Skeletal muscle satellite cell (primary cell): ENCODE measurements at regions not wholly inside any gene's neighbourhood (a gene's known extent, or its start where the extent isn't known, plus 50 kb on each side); places are given as distances from the start of the nearest gene placed in this dataset.

Experiments
- H3K27me3 ChIP-seq: 2 replicates; pipeline ENCODE4 v1.7.0; 2013; ENCODE audit warnings: low read length; ENCODE audit not compliant: control insufficient read depth, insufficient read depth
- H3K36me3 ChIP-seq: 2 replicates; pipeline ENCODE4 v1.7.0; 2013; ENCODE audit warnings: mild to moderate bottlenecking, control low read depth, low read length; ENCODE audit not compliant: insufficient read depth
- H3K4me1 ChIP-seq: 2 replicates; pipeline ENCODE4 v1.7.0; 2013; ENCODE audit warnings: low read length; ENCODE audit not compliant: control insufficient read depth, insufficient read depth
- H3K4me2 ChIP-seq: 2 replicates; pipeline ENCODE4 v1.7.0; 2013; ENCODE audit warnings: mild to moderate bottlenecking, low read length
- H3K4me3 ChIP-seq: 2 replicates; pipeline ENCODE4 v1.7.0; 2013; ENCODE audit warnings: low read length
- H3K9ac ChIP-seq: 2 replicates; pipeline ENCODE4 v1.7.0; 2013; ENCODE audit warnings: mild to moderate bottlenecking, low read depth, low read length, moderate library complexity
- H3K9me3 ChIP-seq: replicated peaks from 2 replicates; pipeline ENCODE4 v1.7.0; 2013; ENCODE audit warnings: mild to moderate bottlenecking, control low read depth, low read length

- Histone ChIP-seq H3K9me3 (no peaks in the 10 kb centered on the region), H3K4me2 (no peak overlapping the region), H3K4me3 (no peak overlapping the region), H3K4me1 (no peaks in the 10 kb centered on the region), H3K36me3 (no peaks in the 10 kb centered on the region), H3K27me3 (no peaks in the 10 kb centered on the region), H3K9ac (no peak overlapping the region)
Observed at GRCh38 chr7:155994279-155994811, 182.1 kb upstream of the SHH start.

GRCh38 chr7:155993420-155994278 lies 181.4 kb upstream of the SHH start:
- no peaks in the 10 kb centered on the region for H3K36me3 ChIP-seq
- H3K4me1 ChIP-seq: no peaks in the 10 kb centered on the region
- H3K9ac ChIP-seq: no peak overlapping the region
- no peaks in the 10 kb centered on the region for H3K9me3 ChIP-seq
- H3K4me3 ChIP-seq: no peak overlapping the region
- H3K4me2 ChIP-seq: no peak overlapping the region
- H3K27me3 ChIP-seq: no peaks in the 10 kb centered on the region

- Histone ChIP-seq H3K9ac (no peak overlapping the region), H3K4me2 (no peak overlapping the region), H3K9me3 (no peaks in the 10 kb centered on the region), H3K4me1 (no peaks in the 10 kb centered on the region), H3K4me3 (no peak overlapping the region), H3K27me3 (no peaks in the 10 kb centered on the region), H3K36me3 (no peaks in the 10 kb centered on the region)
Observed at GRCh38 chr7:155992974-155993373, 180.7 kb upstream of the SHH start.

GRCh38 chr7:155992538-155992937 lies 180.3 kb upstream of the SHH start:
- Histone ChIP-seq H3K9me3 (no peaks in the 10 kb centered on the region), H3K4me2 (no peak overlapping the region)

GRCh38 chr7:155992107-155992506 lies 179.8 kb upstream of the SHH start:
- Histone ChIP-seq H3K4me1 (no peaks in the 10 kb centered on the region), H3K4me2 (no peak overlapping the region), H3K9ac (no peak overlapping the region), H3K27me3 (no peaks in the 10 kb centered on the region), H3K4me3 (no peak overlapping the region), H3K36me3 (no peaks in the 10 kb centered on the region), H3K9me3 (no peaks in the 10 kb centered on the region)

More at GRCh38 chr7:155992538-155992937, 180.3 kb upstream of the SHH start:
- H3K9ac ChIP-seq: no peak overlapping the region
- H3K4me3 ChIP-seq: no peak overlapping the region
- H3K4me1 ChIP-seq: no peaks in the 10 kb centered on the region
- no peaks in the 10 kb centered on the region for H3K36me3 ChIP-seq
- H3K27me3 ChIP-seq: no peaks in the 10 kb centered on the region

GRCh38 chr7:155991470-155991869 lies 179.2 kb upstream of the SHH start:
- H3K9ac ChIP-seq: no peak overlapping the region
- no peaks in the 10 kb centered on the region for H3K4me1 ChIP-seq
- no peak overlapping the region for H3K4me3 ChIP-seq
- H3K4me2 ChIP-seq: no peak overlapping the region
- no peaks in the 10 kb centered on the region for H3K36me3 ChIP-seq
- no peaks in the 10 kb centered on the region for H3K9me3 ChIP-seq
- H3K27me3 ChIP-seq: no peaks in the 10 kb centered on the region

GRCh38 chr7:155988416-155988815 lies 176.2 kb upstream of the SHH start:
- Histone ChIP-seq H3K4me1 (no peaks in the 10 kb centered on the region), H3K36me3 (no peaks in the 10 kb centered on the region), H3K9me3 (no peaks in the 10 kb centered on the region), H3K4me2 (no peak overlapping the region), H3K27me3 (no peaks in the 10 kb centered on the region), H3K9ac (no peak overlapping the region), H3K4me3 (no peak overlapping the region)

GRCh38 chr7:155987681-155988235 lies 175.5 kb upstream of the SHH start:
- no peak overlapping the region for H3K9ac ChIP-seq
- H3K36me3 ChIP-seq: no peaks in the 10 kb centered on the region
- H3K27me3 ChIP-seq: no peaks in the 10 kb centered on the region
- H3K4me3 ChIP-seq: no peak overlapping the region
- H3K9me3 ChIP-seq: no peaks in the 10 kb centered on the region
- no peak overlapping the region for H3K4me2 ChIP-seq
- no peaks in the 10 kb centered on the region for H3K4me1 ChIP-seq

- Histone ChIP-seq H3K27me3 (no peaks in the 10 kb centered on the region), H3K4me2 (no peak overlapping the region), H3K9me3 (no peaks in the 10 kb centered on the region), H3K36me3 (no peaks in the 10 kb centered on the region), H3K4me3 (no peak overlapping the region), H3K4me1 (no peaks in the 10 kb centered on the region), H3K9ac (no peak overlapping the region)
Observed at GRCh38 chr7:155986497-155987160, 174.4 kb upstream of the SHH start.

GRCh38 chr7:155985518-155986250 lies 173.4 kb upstream of the SHH start:
- H3K4me3 ChIP-seq: no peak overlapping the region
- H3K36me3 ChIP-seq: no peaks in the 10 kb centered on the region
- H3K4me1 ChIP-seq: no peaks in the 10 kb centered on the region
- H3K9ac ChIP-seq: no peak overlapping the region
- no peak overlapping the region for H3K4me2 ChIP-seq
- no peaks in the 10 kb centered on the region for H3K27me3 ChIP-seq
- H3K9me3 ChIP-seq: no peaks in the 10 kb centered on the region
